SK-N-SH treated with all-trans-retinoic acid at 6 μM for 48 hours (cell line): ENCODE measurements at regions not wholly inside any gene's neighbourhood (a gene's known extent, or its start where the extent isn't known, plus 50 kb on each side); places are given as distances from the start of the nearest gene placed in this dataset.
"Not testable (repeated sequence)": the region's sequence is repeated elsewhere in the genome, so short reads cannot be mapped to it uniquely, and the experiment has no call there.

Experiments used
- ATAC-seq: fragments of 200-7000 bp; cut with Tn5 transposase; 3 replicates; pipeline ENCODE4 v1.9.1; 2020; ENCODE audit warnings: mild to moderate bottlenecking, moderate library complexity
- ARNTL ChIP-seq: fragments of 450-650 bp; formaldehyde crosslinking; IDR thresholded peaks from 2 replicates; pipeline ENCODE4 v1.5.0; 2020; ENCODE audit warnings: low read depth, mild to moderate bottlenecking, moderate library complexity, borderline replicate concordance
- BACH2 ChIP-seq: fragments of 250-450 bp; sonication (Bioruptor Pico); IDR thresholded peaks from 2 replicates; pipeline ENCODE4 v1.9.0; 2021; ENCODE audit warnings: mild to moderate bottlenecking, borderline replicate concordance
- CREB5 ChIP-seq: fragments of 250-450 bp; sonication (Bioruptor Pico); IDR thresholded peaks from 2 replicates; pipeline ENCODE4 v1.5.1; 2020; ENCODE audit warnings: low read depth, mild to moderate bottlenecking, moderate library complexity
- CSDC2 ChIP-seq: fragments of 250-450 bp; sonication (Bioruptor Pico); IDR thresholded peaks from 2 replicates; pipeline ENCODE4 v1.5.0; 2020; ENCODE audit warnings: mild to moderate bottlenecking, moderate library complexity
- CSRNP3 ChIP-seq: fragments of 250-450 bp; sonication (Bioruptor Pico); IDR thresholded peaks from 2 replicates; pipeline ENCODE4 v1.5.1; 2021; ENCODE audit warnings: mild to moderate bottlenecking, moderate library complexity
- ESRRG ChIP-seq: fragments of 250-450 bp; sonication (Bioruptor Pico); IDR thresholded peaks from 2 replicates; pipeline ENCODE4 v1.6.1; 2021; ENCODE audit warnings: mild to moderate bottlenecking
- GLIS3 ChIP-seq: fragments of 250-450 bp; sonication (Bioruptor Pico); IDR thresholded peaks from 2 replicates; pipeline ENCODE4 v1.5.0; 2020; ENCODE audit warnings: mild to moderate bottlenecking, moderate library complexity
- ISL1 ChIP-seq: fragments of 250-450 bp; sonication (Bioruptor Pico); IDR thresholded peaks from 2 replicates; pipeline ENCODE4 v2.1.2; 2022; ENCODE audit warnings: mild to moderate bottlenecking, moderate library complexity
- OSR1 ChIP-seq: fragments of 250-450 bp; sonication (Bioruptor Pico); IDR thresholded peaks from 2 replicates; pipeline ENCODE4 v1.8.0; 2022; ENCODE audit warnings: moderate library complexity, mild to moderate bottlenecking, inconsistent platforms
- POU6F1 ChIP-seq: fragments of 250-450 bp; sonication (Bioruptor Pico); IDR thresholded peaks from 2 replicates; pipeline ENCODE4 v1.8.0; 2021; ENCODE audit warnings: low read depth, mild to moderate bottlenecking, moderate library complexity, borderline replicate concordance
- PPARA ChIP-seq: fragments of 250-450 bp; sonication (Bioruptor Pico); IDR thresholded peaks from 2 replicates; pipeline ENCODE4 v1.5.0; 2020; ENCODE audit warnings: mild to moderate bottlenecking, borderline replicate concordance
- RARB ChIP-seq: fragments of 250-450 bp; sonication (Bioruptor Pico); IDR thresholded peaks from 2 replicates; pipeline ENCODE4 v1.8.0; 2021; ENCODE audit warnings: mild to moderate bottlenecking, moderate library complexity
- SNAI2 ChIP-seq: fragments of 250-450 bp; sonication (Bioruptor Pico); IDR thresholded peaks from 2 replicates; pipeline ENCODE4 v1.5.0; 2020; ENCODE audit warnings: mild to moderate bottlenecking, moderate library complexity
- TCF4 ChIP-seq: fragments of 250-450 bp; sonication (Bioruptor Pico); IDR thresholded peaks from 2 replicates; pipeline ENCODE4 v1.8.0; 2021; ENCODE audit warnings: mild to moderate bottlenecking, moderate library complexity, borderline replicate concordance
- TOX ChIP-seq: fragments of 250-450 bp; sonication (Bioruptor Pico); IDR thresholded peaks from 2 replicates; pipeline ENCODE4 v1.8.0; 2021; ENCODE audit warnings: mild to moderate bottlenecking, moderate library complexity, borderline replicate concordance
- ZC3H10 ChIP-seq: fragments of 250-450 bp; sonication (Bioruptor Pico); IDR thresholded peaks from 2 replicates; pipeline ENCODE4 v1.5.1; 2021; ENCODE audit warnings: mild to moderate bottlenecking, moderate library complexity
- ZFP3 ChIP-seq: fragments of 250-450 bp; sonication (Bioruptor Pico); IDR thresholded peaks from 2 replicates; pipeline ENCODE4 v1.5.0; 2020; ENCODE audit warnings: mild to moderate bottlenecking, moderate library complexity
- ZFP30 ChIP-seq: fragments of 450-650 bp; formaldehyde crosslinking; IDR thresholded peaks from 2 replicates; pipeline ENCODE4 v1.5.0; 2022; ENCODE audit warnings: mild to moderate bottlenecking, moderate library complexity
- ZNF565 ChIP-seq: fragments of 450-650 bp; formaldehyde crosslinking; conservative IDR thresholded peaks from 2 replicates; pipeline ENCODE4 v1.5.0; 2020; ENCODE audit warnings: low read depth, mild to moderate bottlenecking, moderate library complexity
- ZNF70 ChIP-seq: fragments of 450-650 bp; formaldehyde crosslinking; IDR thresholded peaks from 2 replicates; pipeline ENCODE4 v1.5.0; 2020; ENCODE audit warnings: mild to moderate bottlenecking, moderate library complexity
- ZNF8 ChIP-seq: fragments of 450-650 bp; formaldehyde crosslinking; IDR thresholded peaks from 2 replicates; pipeline ENCODE4 v1.5.0; 2020; ENCODE audit warnings: mild to moderate bottlenecking, moderate library complexity

GRCh38 chr7:69246758-69247157 is 351.5 kb upstream of the AUTS2 start:
- no peak for ATAC-seq
- TF ChIP-seq ESRRG = no peak
- no peak for TF ChIP-seq OSR1
- no peak for TF ChIP-seq ZNF565
- no peak for TF ChIP-seq ZNF8 (CRISPR knock-in tag)
- TF ChIP-seq GLIS3 (CRISPR knock-in tag) = no peak
- TF ChIP-seq CSRNP3 (CRISPR knock-in tag) = no peak
- TF ChIP-seq ZFP30 (CRISPR knock-in tag) = no peak
- no peak for TF ChIP-seq SNAI2 (CRISPR knock-in tag)
- no peak for TF ChIP-seq ARNTL (CRISPR knock-in tag)
- TF ChIP-seq PPARA (CRISPR knock-in tag) = no peak
- TF ChIP-seq ZNF70 = no peak
- no peak for TF ChIP-seq POU6F1 (CRISPR knock-in tag)
- TF ChIP-seq ISL1 (CRISPR knock-in tag) = no peak
- TF ChIP-seq ZC3H10 = no peak
- no peak for TF ChIP-seq RARB (CRISPR knock-in tag)
- TF ChIP-seq CSDC2 = no peak
- no peak for TF ChIP-seq CREB5 (CRISPR knock-in tag)

- not testable (repeated sequence) for ATAC-seq
These were observed 349.9 kb upstream of the AUTS2 start for GRCh38 chr7:69248382-69248828.

GRCh38 chr7:69250958-69251357 is 347.3 kb upstream of the AUTS2 start:
- no peak for ATAC-seq
- TF ChIP-seq POU6F1 (CRISPR knock-in tag) (no peak), CREB5 (CRISPR knock-in tag) (no peak), ZNF70 (no peak), ARNTL (CRISPR knock-in tag) (no peak), CSDC2 (no peak), TCF4 (CRISPR knock-in tag) (no peak), GLIS3 (CRISPR knock-in tag) (no peak), OSR1 (no peak), BACH2 (CRISPR knock-in tag) (no peak), ZNF8 (CRISPR knock-in tag) (no peak), TOX (CRISPR knock-in tag) (no peak), ZNF565 (no peak), SNAI2 (CRISPR knock-in tag) (no peak)
- TF ChIP-seq, all 23 proteins: peak for 0

- no peak for TF ChIP-seq ZNF70
- TF ChIP-seq PPARA (CRISPR knock-in tag) = no peak
- no peak for TF ChIP-seq SNAI2 (CRISPR knock-in tag)
- TF ChIP-seq ESRRG = no peak
- ATAC-seq = no peak
These were observed 343.6 kb upstream of the AUTS2 start for GRCh38 chr7:69254643-69255042.

GRCh38 chr7:69256634-69257081 is 341.6 kb upstream of the AUTS2 start:
- ATAC-seq = no peak
- TF ChIP-seq ZFP3 (no peak), BACH2 (CRISPR knock-in tag) (no peak), TCF4 (CRISPR knock-in tag) (no peak), ZNF70 (no peak), CSRNP3 (CRISPR knock-in tag) (no peak), ZFP30 (CRISPR knock-in tag) (no peak), SNAI2 (CRISPR knock-in tag) (no peak), TOX (CRISPR knock-in tag) (no peak), ZNF565 (no peak), POU6F1 (CRISPR knock-in tag) (no peak), ISL1 (CRISPR knock-in tag) (no peak), ESRRG (no peak), GLIS3 (CRISPR knock-in tag) (no peak), RARB (CRISPR knock-in tag) (no peak), ZNF8 (CRISPR knock-in tag) (no peak), ZC3H10 (no peak), OSR1 (no peak), ARNTL (CRISPR knock-in tag) (no peak)
